ENCODE measurements at regions not wholly inside any gene's neighbourhood (a gene's known extent, or its start where the extent isn't known, plus 50 kb on each side); places are given as distances from the start of the nearest gene placed in this dataset.

DNA sequence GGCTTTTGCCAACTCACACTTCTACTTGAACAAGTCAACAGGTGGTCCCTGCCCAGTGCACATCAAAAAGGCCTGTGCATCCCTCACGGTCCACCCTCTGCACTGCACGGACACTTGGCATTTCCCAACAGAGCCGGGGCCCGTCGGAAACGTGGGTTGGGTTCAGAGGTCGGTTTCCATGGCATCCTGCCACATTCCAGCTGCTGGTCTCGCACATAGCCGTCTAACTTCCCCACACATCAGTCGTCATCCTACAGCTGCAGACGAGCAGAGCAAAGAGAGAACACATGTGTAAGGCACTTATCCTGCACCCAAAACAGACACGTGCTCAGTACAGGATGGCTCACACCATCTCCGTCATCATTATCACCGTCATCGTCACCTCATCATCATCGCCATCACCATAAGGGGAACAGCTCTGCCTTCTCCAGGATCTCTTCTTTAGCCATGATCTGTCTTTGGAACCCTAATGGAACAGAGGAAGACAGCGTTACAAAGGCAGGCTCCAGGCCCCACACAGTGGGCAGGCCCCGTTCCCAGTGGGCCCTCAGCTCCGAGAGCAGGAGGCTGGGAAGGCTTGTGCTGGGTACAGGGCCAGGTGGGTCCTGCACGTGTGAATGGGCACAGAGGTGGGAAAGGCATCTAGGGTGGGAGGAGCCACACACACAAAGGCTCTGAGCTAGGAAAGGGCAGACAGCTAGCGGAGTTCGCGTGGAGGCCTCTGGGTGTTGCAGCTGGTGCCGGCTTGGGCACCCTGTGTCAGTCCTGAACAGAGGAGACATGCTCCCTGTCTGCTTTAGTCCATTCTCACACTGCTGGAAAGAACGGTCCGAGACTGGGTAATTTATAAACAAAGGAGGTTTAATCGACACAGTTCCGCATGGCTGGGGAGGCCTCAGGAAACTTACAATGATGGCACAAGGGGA lies 170.8 kb upstream of the SOX1 start:
- DNase-seq: no peak

GRCh38 chr13:111897178-111897845 lies 169.6 kb upstream of the SOX1 start:
- DNase-seq: no peak

- no peak for DNase-seq
These were observed 169.1 kb upstream of the SOX1 start for GRCh38 chr13:111897846-111898215.

DNA sequence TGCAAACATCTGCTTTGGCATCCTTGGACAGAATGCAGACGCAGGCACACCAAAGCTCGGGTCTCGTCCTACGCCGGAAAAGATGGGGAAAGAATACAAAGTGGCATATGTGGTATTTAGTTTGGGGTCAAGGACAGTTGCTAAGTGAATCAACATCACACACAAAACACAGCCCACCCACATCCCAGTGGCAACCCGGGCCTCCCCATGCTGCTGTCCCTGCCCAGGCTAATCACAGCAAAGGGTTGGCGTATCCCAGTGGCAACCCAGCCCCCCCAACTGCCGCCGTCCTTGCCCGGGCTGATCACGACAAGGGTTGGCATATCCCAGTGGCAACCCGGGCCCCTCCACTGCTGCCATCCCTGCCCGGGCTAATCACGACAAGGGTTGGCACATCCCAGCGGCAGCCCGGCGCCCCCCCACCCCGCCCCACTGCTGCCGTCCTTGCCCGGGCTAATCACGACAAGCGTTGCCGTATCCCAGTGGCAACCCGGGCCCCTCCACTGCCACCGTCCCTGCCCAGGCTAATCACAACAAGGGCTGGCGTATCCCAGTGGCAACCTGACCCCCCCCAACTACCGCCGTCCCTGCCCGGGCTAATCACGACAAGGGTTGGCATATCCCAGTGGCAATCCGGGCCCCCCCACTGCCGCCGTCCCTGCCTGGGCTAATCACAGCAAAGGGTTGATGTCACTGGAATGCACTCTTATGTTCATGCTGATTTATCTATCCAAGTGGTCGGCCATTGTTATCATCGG lies 167.8 kb upstream of the SOX1 start:
- DNase-seq: no peak

DNA sequence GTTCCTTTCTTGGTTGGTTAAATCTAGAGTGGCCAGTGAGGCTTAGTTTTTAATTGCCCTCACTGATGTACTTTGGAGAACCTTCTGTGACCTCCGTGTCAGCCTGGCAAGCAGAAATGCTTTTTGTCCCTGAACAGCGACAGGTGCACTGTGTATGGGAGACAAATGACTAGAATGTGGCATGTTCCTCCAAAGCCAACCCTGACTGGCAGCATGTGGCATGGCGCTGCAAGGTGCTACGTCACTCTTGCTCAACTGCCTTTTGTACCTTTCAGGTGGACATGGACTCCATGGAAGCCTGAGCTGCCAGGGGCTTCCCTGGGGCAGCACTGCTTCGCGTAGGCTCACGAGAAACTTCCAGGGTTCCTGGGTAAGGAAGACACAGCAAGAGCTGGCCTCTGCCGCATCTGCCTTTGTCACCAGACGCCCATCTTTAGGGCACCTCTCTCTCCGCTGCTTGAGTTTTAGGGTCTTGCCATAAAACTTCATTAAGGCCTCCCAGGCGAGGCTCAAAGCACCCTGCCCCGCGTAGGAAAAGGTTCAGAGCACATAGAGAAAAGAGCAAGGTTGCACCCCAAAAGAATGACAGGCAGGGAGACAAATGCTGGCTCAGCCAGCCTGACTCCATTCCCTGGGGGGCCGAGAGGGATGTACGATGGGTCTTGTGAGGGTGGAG lies 167.1 kb upstream of the SOX1 start:
- no peak for DNase-seq

DNA sequence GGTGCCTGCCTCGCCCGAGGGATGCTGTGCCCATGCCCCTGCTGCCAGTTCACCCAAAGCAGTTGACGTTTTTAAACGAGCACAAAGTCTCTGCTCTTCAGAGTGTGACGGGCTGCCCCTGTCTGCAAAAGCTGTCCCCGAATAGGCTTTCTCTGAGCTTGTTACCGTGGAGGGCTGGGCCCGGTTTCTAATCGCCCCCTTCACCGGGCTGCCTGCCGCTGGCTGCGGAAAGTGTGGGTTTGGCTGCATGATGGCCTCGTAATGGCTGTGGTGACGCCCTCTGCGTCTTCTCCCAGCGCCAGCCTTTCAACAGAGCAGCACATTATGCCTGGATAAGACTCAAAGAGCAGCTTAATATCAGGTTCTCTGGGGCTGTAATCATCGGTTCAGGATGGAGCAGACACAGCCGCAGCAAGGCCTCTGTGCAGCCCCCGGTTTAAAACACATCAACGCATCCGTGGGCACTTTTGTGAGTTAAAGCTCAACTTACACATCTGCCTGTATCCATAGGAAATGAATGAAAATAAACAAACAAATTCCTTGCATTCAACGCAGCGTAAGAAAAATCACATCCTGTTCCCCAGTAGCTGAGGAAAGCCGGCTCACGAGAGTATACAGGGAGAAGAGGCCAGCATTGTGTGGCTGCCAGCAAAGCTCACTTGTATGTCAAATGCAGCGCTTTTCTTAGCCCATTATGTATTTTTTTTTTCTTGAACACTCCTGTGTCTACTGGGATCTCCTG lies 166.4 kb upstream of the SOX1 start:
- no peak for DNase-seq

GRCh38 chr13:111901267-111901915 lies 165.6 kb upstream of the SOX1 start:
- DNase-seq: no peak

- DNase-seq: no peak
These were observed 164.2 kb upstream of the SOX1 start for GRCh38 chr13:111902726-111903125.

GRCh38 chr13:111903143-111903542 lies 163.8 kb upstream of the SOX1 start:
- DNase-seq: no peak

DNA sequence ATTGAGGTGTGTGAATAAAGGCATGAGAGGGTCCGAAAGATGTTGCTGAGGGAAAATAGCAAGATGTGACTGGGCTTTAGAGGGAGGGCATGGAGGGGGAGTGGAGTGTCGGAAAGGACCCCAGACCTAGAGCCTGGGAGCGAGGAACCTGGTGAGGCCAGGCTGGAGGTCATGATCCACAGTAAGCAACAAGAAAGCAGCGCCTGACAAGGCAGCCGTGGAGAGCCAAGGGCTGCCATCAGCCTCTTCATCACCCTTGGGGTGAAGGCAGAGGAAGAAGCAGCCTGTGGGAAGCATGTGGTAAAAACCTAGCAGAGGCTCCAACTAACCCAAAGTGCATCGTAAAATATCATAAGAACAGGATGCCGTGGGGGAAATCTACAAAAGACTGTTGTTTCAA lies 162.8 kb upstream of the SOX1 start:
- no peak for DNase-seq

DNA sequence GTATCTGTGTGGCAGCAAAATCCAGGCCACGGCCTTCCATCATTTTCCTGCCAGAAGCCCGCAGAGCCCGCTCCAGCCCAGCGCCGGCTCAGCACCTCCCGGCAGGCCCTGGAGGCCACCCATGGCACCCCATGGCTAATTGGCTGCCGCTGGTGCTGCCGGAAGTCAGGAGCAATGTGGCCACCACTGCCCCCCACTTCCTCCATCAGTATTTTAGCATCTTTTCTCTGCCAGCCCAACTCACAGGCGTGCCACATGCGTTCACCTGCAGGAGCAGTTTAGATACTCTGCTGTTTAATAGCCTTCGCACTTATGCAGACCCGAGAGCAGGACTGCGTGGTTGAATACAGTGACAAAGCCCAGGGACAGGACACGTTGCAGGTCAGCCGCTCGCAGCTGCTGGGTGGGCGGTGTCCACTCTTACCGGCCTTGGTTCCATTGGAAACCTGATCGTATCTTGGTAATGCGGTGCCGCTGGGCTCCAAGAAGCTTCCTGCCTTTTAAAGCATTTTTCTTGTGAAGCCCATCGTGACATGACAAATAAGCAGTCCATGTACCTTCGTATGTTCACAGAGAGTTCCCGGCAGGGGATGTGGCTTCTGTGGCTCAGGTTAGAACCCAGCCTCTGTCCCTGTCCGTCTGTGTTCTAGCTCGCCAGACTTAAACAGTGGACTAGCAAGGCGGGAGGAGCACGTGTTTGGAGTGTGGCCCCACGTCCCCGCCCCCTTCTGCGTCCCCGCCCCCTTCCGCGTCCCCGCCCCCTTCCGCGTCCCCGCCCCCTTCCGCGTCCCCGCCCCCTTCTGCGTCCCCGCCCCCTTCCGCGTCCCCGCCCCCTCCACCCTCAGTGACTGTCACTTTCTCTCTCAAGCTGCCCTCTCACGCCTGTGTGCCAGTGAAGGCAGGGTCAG lies 162.0 kb upstream of the SOX1 start:
- no peak for DNase-seq

GRCh38 chr13:111905609-111905945 lies 161.4 kb upstream of the SOX1 start:
- DNase-seq: no peak

DNA sequence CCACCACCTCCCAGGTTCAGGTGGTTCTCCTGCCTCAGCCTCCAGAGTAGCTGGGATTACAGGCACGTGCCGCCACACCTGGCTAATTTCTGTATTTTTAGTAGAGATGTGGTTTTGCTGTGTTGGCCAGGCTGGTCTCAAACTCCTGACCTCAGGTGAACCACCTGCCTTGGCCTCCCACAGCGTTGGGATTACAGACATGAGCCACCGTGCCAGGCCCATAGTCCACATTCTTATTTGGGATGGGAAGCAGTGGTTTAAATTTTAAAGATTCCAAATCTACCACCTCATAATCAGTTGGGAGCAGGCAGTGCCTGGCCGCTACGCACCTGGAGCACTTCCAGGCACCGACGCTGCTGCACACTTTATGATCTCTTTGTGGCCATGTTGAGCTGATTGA lies 160.6 kb upstream of the SOX1 start:
- no peak for DNase-seq

- DNase-seq: no peak
These were observed 160.1 kb upstream of the SOX1 start for GRCh38 chr13:111906816-111907215.

GRCh38 chr13:111907341-111907880 lies 159.5 kb upstream of the SOX1 start:
- DNase-seq: no peak

DNA sequence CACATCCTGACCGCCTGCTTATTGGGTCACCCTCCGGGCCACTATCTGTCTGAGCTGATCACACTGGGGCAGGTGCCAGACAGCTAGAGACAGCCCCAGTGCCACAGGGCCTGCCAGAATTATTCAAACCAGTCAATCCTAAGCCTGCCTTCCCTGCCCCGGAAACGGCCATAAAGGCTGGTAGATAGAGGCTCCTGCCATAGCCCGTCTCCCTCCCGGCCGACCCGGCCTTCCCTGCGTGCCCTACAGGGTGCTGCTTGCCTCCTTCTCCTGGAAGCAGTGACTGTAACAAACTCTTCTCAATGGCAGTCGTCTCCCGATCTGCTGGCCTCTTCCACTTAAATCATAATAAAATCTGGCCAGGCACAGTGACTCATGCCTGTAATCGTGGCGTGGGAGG lies 158.6 kb upstream of the SOX1 start:
- no peak for DNase-seq

GRCh38 chr13:111908981-111909380 lies 158.0 kb upstream of the SOX1 start:
- no peak for DNase-seq

DNA sequence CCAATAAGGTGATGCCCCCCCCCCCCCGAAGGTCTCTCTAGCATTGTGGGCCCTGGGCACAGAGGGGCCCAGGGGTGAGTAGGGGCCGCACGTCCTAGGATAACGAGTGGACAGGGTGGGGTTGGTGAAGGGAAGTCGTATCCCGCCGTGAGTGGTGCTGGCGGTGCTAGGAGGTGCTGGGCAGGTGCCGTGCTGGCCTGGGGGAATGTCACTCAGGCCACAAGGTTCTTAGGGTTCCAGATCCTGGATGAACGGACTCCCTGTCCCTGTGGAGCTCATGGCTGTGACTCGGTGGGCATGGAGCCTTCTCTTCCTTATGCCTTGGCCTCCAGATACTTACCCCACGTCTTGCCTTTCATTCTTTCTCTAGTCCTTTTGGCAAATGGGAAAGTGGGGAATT lies 157.4 kb upstream of the SOX1 start:
- DNase-seq: no peak

DNA sequence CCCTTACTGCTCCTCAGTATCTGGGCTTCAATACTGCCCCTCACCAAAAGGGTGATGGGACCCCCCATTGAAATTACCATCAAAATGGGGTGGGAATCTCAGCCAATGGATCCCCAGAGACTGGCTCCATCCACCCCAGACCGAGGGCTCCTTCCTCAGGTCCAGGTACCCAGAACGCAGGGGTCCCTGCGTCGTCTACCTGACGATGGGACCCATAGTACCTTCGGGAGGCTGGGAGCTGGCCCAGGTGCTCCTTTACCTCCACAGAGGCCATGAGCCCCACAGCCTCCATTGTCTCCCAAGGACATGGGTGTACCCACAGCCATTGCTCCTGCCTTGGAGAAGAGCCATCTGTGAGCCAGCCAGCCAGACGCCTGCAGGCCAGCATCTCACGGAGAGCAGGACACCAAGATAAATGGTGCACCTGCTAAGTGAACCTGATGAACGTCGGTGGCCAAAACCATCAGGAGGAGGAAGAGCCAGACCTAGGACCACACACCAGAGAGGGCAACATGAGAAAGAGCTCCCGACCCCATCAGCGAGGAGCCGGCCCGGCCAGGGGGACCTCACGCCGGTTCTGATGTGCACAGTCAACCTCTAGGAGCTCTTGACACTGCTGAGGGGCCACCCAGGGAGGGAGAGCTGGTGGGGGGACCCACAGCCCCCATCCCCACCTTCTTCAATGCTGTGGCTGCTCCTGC lies 156.8 kb upstream of the SOX1 start:
- no peak for DNase-seq

Data from inflammatory macrophage treated with lipopolysaccharide for 1 hour (primary cell).